ENCODE measurements at regions not wholly inside any gene's neighbourhood (a gene's known extent, or its start where the extent isn't known, plus 50 kb on each side); places are given as distances from the start of the nearest gene placed in this dataset.

DNA sequence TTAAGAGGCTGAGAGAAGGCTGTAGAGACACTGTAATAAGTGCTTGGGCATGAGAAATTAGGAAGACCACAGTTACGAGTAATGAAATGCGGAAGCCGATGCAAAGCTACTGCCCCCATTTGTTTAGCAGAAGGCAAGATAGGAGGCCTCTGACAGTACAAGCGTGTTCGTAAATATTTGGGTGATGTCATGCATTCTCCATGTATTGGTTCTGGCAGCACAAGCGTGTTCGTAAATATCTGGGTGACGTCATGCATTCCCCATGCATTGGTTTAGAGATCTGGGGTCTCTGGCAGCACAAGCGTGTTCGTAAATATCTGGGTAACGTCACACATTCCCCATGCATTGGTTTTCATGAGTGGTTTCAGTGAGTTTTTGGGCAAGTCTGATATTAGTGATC is 661.5 kb upstream of the FRG1 start:
- no peaks in the 10 kb centered on the region for H3K36me3 ChIP-seq (ENCODE audit: control insufficient read depth in 1 of 2, insufficient read depth in 2 of 2, low read length in 2 of 2)
- H3K9ac ChIP-seq (ENCODE audit: low read length): no peak overlapping the region
- ATAC-seq: no peak
- H3K4me2 ChIP-seq (ENCODE audit: low read length): no peak overlapping the region
- no peaks in the 10 kb centered on the region for H4K20me1 ChIP-seq (ENCODE audit: insufficient read depth)
- no peak overlapping the region for H3K4me3 ChIP-seq (replicated peaks in 1 of 2; ENCODE audit: low read depth in 1 of 2, low read length in 2 of 2)
- intact Hi-C loops (cut with micrococcal nuclease): no loop called here
- RAD21 ChIA-PET (ENCODE audit: low non-redundant PET in 1 of 2, low total read pairs in 2 of 2, uncharacterized antibody in 2 of 2, unreplicated experiment in 2 of 2): no interaction called here
- no peak overlapping the region for H2AFZ ChIP-seq (ENCODE audit: low read depth, low read length, poor library complexity, severe bottlenecking)
- no TSS peak for BruUV-seq (replicated peaks)
- no peaks in the 10 kb centered on the region for H3K27me3 ChIP-seq (ENCODE audit: insufficient read depth, low read length)
- H3K79me2 ChIP-seq (ENCODE audit: insufficient read depth, low read length): no peaks in the 10 kb centered on the region
- H3K9me2 ChIP-seq (ENCODE audit: insufficient read depth): no peaks in the 10 kb centered on the region
- H3K4me1 ChIP-seq (ENCODE audit: control insufficient read depth in 1 of 2, insufficient read depth in 2 of 2, low read length in 2 of 2): no peaks in the 10 kb centered on the region
- CTCF ChIA-PET: no interaction called here
- H3K27ac ChIP-seq (ENCODE audit: low read depth, low read length): no peak overlapping the region
- no peaks in the 10 kb centered on the region for H3K9me3 ChIP-seq (ENCODE audit: control insufficient read depth in 1 of 2, insufficient read depth in 1 of 2, low read depth in 1 of 2, low read length in 2 of 2)
- DNase-seq (ENCODE audit: low read depth, low spot score): no peak
- TF ChIP-seq POLR2AphosphoS5 (IDR thresholded peaks at IDR 0.05; ENCODE audit: low read depth, low read length) (no peak), FOSL1 (IDR thresholded peaks at IDR 0.05; ENCODE audit: low read depth) (no peak), SRF (IDR thresholded peaks at IDR 0.05; ENCODE audit: low read depth) (no peak), EGR1 (IDR thresholded peaks at IDR 0.05; ENCODE audit: low read depth) (no peak), MAX (IDR thresholded peaks at IDR 0.05) (no peak), POLR2A (IDR thresholded peaks at IDR 0.05; ENCODE audit: borderline replicate concordance, extremely low read depth, insufficient read depth, insufficient read length) (no peak), ZFX (IDR thresholded peaks at IDR 0.05) (no peak), CBX3 (IDR thresholded peaks at IDR 0.05; ENCODE audit: low read depth) (no peak), EZH2 (IDR thresholded peaks at IDR 0.05) (no peak), SIN3A (IDR thresholded peaks at IDR 0.05; ENCODE audit: low read depth) (no peak), CTCF (IDR thresholded peaks at IDR 0.05 in 2 of 3, conservative IDR thresholded peaks at IDR 0.05 in 1 of 3; ENCODE audit: borderline replicate concordance in 1 of 3, insufficient read depth in 1 of 3, low read depth in 2 of 3, low read length in 2 of 3) (no peak), ZNF274 (IDR thresholded peaks at IDR 0.05; ENCODE audit: low read depth, low read length) (no peak), CEBPB (IDR thresholded peaks at IDR 0.05; ENCODE audit: low read depth) (no peak), EZH2phosphoT487 (IDR thresholded peaks at IDR 0.05; ENCODE audit: borderline replicate concordance) (no peak), TCF7L2 (IDR thresholded peaks at IDR 0.05; ENCODE audit: borderline replicate concordance, extremely low read depth, insufficient read depth, insufficient read length) (no peak), SP1 (IDR thresholded peaks at IDR 0.05; ENCODE audit: low read depth) (no peak)
- TF ChIP-seq, protein P1, sequence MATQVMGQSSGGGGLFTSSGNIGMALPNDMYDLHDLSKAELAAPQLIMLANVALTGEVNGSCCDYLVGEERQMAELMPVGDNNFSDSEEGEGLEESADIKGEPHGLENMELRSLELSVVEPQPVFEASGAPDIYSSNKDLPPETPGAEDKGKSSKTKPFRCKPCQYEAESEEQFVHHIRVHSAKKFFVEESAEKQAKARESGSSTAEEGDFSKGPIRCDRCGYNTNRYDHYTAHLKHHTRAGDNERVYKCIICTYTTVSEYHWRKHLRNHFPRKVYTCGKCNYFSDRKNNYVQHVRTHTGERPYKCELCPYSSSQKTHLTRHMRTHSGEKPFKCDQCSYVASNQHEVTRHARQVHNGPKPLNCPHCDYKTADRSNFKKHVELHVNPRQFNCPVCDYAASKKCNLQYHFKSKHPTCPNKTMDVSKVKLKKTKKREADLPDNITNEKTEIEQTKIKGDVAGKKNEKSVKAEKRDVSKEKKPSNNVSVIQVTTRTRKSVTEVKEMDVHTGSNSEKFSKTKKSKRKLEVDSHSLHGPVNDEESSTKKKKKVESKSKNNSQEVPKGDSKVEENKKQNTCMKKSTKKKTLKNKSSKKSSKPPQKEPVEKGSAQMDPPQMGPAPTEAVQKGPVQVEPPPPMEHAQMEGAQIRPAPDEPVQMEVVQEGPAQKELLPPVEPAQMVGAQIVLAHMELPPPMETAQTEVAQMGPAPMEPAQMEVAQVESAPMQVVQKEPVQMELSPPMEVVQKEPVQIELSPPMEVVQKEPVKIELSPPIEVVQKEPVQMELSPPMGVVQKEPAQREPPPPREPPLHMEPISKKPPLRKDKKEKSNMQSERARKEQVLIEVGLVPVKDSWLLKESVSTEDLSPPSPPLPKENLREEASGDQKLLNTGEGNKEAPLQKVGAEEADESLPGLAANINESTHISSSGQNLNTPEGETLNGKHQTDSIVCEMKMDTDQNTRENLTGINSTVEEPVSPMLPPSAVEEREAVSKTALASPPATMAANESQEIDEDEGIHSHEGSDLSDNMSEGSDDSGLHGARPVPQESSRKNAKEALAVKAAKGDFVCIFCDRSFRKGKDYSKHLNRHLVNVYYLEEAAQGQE (IDR thresholded peaks at IDR 0.05; ENCODE audit: low read depth): no peak
- POLR2A ChIA-PET: no interaction called here
